HTR-8/SVneo (cell line): ENCODE measurements at regions not wholly inside any gene's neighbourhood (a gene's known extent, or its start where the extent isn't known, plus 50 kb on each side); places are given as distances from the start of the nearest gene placed in this dataset.

Experiments
- DNase-seq: peaks from one replicate; pipeline ENCODE4 v3.0.0; 2011; ENCODE audit warnings: low spot score, mixed read lengths; ENCODE audit not compliant: insufficient read length
- FAIRE-seq: peaks from 2 replicates; lab custom pipeline; 2011; peaks lifted over from hg19 to GRCh38; lab: Jason Lieb, UNC

DNA sequence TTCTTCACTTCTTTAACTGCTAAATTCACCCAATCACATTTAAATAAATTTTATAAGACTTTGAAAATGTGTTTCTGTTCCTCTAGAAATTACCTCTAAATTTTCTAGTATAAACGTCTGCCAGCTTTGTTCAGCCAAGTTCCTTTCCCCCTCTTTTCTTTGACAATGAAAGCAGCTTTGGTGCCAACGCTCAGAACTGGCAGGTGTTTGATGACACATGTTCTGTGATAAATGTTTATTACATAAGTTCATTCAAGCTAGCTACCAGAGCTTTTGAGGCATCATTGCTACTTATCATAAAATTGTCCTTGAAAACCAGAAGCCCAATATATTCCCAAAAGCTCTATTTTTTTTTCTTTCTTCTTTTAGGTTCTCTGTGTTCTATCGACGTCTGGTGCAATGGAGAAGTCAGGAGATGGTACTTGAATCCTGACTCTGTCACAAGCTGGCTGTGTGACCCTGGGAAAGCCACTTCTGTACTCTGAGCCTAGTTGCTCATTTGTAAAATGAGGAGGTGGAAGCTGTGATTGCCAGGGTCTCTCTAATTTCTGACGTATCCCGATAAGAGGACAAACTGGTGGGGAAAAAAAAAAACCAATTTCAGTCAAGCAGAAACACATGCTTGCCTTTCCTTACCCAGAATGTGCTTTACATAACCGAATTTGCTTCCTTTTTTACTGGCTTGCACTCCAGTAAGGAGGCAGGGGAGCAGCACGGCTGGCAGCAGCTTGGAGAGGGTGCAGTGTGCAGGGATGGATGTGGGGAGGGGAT is 187.1 kb upstream of the LPP start:
- DNase-seq (no peak), FAIRE-seq (no peak)

GRCh38 chr3:187967993-187968392 is 186.0 kb upstream of the LPP start:
- DNase-seq, result peak; percentile 34
- FAIRE-seq, result no peak

GRCh38 chr3:187968883-187969580 is 184.9 kb upstream of the LPP start:
- no peak for FAIRE-seq
- DNase-seq, result peak; percentile 45

- FAIRE-seq (no peak), DNase-seq (no peak)
These were observed 184.4 kb upstream of the LPP start for GRCh38 chr3:187969581-187969950.

DNA sequence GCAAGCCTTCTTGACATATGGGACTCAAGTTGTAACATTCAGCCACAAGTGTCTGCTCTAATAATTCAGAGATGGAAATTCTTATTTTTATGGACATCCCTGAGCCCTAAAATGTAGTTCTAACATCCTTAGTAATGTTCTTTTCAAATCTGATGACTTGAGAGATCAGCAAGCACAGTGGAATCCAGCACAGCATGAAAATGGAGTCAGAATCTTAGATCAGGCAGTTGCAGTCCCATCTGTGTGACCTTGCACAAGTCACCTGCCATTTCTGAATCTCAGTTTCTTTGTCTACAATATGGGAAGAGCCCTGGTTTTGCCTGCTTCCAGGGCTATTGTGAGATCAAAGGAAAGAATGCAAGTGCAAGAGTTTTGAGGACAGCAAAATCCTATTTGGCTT is 183.9 kb upstream of the LPP start:
- FAIRE-seq, result no peak

DNA sequence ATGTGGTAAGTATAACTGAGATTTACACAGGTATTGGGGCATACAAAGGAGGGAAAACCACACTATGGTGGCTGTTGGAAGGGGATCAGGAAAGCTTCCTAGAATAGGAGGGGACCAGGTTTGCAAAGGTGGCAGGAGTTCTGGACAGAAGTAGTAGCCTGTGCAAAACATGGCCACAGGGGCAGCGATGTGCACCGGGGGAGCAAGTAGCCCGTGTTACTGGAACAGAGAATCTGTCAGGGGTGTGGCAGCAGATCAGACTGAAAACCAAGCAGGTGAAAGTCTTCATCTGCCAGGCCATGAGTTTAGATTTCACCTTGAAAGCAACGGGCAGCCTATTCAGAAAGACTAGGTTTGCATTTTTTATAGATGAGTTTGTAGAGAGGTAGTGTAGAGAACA is 182.3 kb upstream of the LPP start:
- FAIRE-seq (no peak), DNase-seq (no peak)

More for the DNA sequence above, 183.9 kb upstream of the LPP start:
- no peak for DNase-seq

DNA sequence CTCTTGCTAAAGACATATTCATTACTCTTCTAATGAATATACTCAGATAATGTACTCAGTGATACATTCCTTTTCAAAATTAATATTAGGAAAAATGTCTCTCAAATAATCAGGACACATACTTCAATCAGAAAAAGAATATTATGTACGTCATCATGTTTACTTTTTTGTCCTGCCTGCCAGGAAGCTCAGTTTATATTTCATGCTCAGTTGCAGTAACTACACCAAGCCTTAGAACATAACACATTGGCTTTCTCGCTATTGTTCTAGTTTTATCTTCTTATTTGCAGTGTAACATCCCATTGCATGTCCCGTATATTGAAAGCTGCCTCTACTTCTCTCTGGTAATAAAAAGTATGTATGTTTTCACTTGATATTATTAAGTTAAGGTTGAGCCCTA is 181.5 kb upstream of the LPP start:
- no peak for DNase-seq
- no peak for FAIRE-seq

- no peak for DNase-seq
- FAIRE-seq, result no peak
These were observed 179.7 kb upstream of the LPP start for GRCh38 chr3:187973977-187974870.

DNA sequence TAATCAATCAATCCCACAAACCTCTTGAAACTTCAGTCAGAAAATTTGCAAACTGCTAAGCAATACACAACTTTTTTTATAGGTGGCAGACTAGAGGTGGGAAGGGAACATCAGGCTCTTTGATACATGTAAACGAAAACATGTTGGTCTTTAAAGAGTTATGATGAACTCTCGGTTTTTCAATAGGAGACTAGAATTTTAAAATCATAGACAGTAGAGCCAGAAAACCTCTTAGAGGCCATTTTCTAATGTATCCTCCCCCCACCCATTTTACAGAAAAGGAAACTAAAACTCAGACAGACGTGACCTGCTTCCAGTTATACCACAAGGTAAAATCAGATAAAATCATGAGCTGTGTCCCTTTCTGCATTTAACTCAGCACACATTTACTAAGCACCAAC is 179.1 kb upstream of the LPP start:
- FAIRE-seq (no peak), DNase-seq (no peak)

- FAIRE-seq (no peak), DNase-seq (no peak)
These were observed 178.2 kb upstream of the LPP start for GRCh38 chr3:187975561-187976364.

GRCh38 chr3:187976365-187976900 is 177.5 kb upstream of the LPP start:
- DNase-seq, result no peak
- no peak for FAIRE-seq

- DNase-seq (no peak), FAIRE-seq (no peak)
These were observed 176.3 kb upstream of the LPP start for GRCh38 chr3:187977659-187978058.

DNA sequence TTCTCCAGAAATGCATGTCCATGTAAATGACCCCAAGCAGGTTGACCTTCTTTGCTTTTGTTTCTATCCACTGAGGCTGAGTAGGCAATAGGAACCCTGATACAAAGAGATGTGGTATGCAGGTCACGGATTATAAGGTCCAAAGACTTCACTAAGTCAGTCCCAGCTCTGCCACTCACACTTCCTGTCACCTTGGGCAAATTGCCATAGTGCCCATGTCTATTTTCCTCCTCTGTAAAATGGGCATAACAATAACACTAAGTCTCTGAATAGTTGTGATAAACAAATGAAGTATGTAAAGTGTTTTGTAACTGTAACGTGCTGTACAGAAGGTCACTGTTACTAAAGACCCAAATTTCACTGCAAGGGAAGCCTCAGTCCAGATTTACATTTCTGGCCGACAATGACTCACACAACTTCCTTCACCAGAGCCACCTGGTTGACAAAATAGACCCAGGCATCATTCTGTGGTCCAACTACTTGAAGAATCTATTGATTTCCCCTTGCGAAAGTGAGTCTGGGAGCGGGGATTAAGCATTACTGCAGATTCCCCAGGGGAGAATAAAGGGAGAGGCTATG is 175.4 kb upstream of the LPP start:
- no peak for DNase-seq
- FAIRE-seq, result no peak

DNA sequence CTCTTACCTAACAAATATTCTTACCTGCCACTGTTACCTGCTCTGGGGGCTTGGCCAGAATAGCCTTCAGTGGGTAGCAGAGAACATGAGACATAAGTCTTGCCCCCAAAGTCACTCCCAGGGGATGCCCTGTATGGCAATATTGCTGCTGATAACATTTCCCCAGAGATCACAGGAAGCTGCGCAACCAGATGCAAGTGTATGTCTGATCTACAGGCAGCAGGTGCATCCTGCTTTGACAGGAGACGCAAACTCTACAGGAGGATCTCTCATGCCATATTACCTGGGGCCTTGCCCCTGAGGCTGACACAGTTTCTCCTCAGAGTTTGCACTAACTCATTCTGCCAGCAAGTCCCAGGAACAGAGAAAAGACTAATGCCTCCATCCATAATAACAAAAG is 174.4 kb upstream of the LPP start:
- DNase-seq, result no peak
- FAIRE-seq, result no peak

DNA sequence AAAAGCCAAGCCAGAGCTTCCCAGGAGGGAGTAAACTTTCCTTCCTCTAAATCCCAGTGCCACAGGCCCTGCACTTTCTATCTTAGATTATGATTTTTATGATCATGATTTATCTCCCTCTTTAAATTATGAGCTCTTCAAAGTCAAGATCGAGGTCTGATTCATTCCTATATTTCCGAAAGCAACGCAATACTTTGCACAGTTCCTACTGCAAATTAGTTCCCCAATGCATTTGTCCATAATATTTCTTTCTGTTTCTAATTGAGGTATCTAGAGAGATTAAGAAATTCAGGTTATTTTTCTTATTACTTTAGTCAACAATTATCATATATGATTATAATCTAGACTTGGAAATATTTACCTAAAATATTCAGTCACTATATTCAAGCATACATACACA is 173.1 kb upstream of the LPP start:
- DNase-seq (no peak), FAIRE-seq (no peak)

GRCh38 chr3:187982142-187982541 is 171.8 kb upstream of the LPP start:
- no peak for DNase-seq
- no peak for FAIRE-seq

DNA sequence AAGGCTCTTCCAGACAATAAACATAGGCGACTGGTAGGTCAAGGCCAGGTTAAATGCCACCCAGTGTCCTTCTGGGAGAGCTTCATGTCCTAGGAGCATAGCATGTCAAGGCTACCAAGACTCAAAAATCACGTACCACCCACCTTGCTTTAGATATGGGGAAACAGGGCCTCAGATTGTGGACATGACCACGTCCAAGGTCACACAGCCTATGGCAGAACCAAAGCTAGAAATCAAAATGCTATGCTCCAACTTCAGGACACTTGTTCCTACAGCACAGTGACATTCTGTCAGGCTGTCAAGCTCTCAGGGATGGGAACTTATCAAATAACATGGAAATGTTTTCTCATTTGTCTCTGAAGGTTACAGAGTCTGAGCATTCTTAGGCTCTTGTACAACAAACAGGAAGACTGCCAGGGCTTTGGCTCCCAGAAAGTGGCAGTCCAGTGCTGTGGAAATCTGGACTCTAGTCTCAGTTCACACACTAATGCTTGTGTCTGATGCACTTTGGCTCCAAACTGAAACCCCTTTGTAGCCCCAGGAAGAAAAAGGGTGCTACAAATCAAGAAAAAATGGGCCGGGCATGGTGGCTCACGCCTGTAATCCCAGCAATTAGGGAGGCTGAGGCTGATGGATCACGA is 170.4 kb upstream of the LPP start:
- no peak for FAIRE-seq

GRCh38 chr3:187985647-187986046 is 168.3 kb upstream of the LPP start:
- FAIRE-seq (no peak), DNase-seq (no peak)

More for the DNA sequence above, 170.4 kb upstream of the LPP start:
- DNase-seq, result no peak

GRCh38 chr3:187986514-187986934 is 167.4 kb upstream of the LPP start:
- FAIRE-seq (peak; percentile 84), DNase-seq (peak; percentile 79)
